Stimulated activated effector memory CD8-positive, alpha-beta T cell treated with anti-CD3 and anti-CD28 coated beads, Interleukin-12 subunit alpha, Interleukin-12 subunit beta, amount 100 ng/mL, for 72 hours (primary cell): ENCODE measurements at regions not wholly inside any gene's neighbourhood (a gene's known extent, or its start where the extent isn't known, plus 50 kb on each side); places are given as distances from the start of the nearest gene placed in this dataset.

Experiments used
- ATAC-seq: fragments of 150-1000 bp; cut with Tn5 transposase; 2 replicates; pipeline ENCODE4 v1.10.0; 2021
- DNase-seq, 2 donors: peaks; one replicate each; pipeline ENCODE4 v3.0.0; 2021 to 2022; ENCODE audit warnings: low spot score in 2 of 2
- H3K27ac Mint-ChIP-seq: one replicate; pipeline ENCODE4 v1.8.0; 2022; ENCODE audit warnings: mild to moderate bottlenecking, mixed read lengths
- H3K36me3 Mint-ChIP-seq: one replicate; pipeline ENCODE4 v1.8.0; 2022; ENCODE audit warnings: mild to moderate bottlenecking, mixed read lengths
- H3K4me1 Mint-ChIP-seq: one replicate; pipeline ENCODE4 v1.8.0; 2022; ENCODE audit warnings: mixed read lengths
- H3K4me3 Mint-ChIP-seq: one replicate; pipeline ENCODE4 v1.8.0; 2022; ENCODE audit warnings: mild to moderate bottlenecking, mixed read lengths
- H3K9me3 Mint-ChIP-seq: one replicate; pipeline ENCODE4 v1.8.0; 2022; ENCODE audit warnings: mixed read lengths

DNA sequence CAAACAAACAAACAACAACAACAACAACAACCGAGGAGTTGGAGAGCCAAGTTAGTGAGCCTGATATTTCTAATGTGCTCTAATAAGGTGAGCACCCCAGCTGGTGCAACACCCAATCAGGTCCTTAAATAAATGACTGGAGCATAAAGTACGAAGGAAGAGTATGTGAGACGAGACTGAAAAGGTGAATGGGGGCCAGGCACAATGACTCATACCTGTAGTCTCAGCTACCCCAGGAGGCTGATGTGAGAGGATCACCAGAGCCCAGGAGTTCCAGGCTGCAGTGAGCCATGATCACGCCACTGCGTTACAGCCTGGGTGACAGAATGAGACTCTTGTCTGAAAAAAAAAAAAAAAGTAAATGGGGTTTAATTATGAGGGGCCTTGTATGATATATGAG is 152.0 kb upstream of the ZRANB2 start:
- no peak for ATAC-seq
- DNase-seq, result no peak
- Mint-ChIP-seq H3K9me3 (peaks cover 26% of the 10 kb centered on the region), H3K4me3 (no peak overlapping the region), H3K36me3 (no peaks in the 10 kb centered on the region), H3K27ac (no peak overlapping the region), H3K4me1 (no peaks in the 10 kb centered on the region)

DNA sequence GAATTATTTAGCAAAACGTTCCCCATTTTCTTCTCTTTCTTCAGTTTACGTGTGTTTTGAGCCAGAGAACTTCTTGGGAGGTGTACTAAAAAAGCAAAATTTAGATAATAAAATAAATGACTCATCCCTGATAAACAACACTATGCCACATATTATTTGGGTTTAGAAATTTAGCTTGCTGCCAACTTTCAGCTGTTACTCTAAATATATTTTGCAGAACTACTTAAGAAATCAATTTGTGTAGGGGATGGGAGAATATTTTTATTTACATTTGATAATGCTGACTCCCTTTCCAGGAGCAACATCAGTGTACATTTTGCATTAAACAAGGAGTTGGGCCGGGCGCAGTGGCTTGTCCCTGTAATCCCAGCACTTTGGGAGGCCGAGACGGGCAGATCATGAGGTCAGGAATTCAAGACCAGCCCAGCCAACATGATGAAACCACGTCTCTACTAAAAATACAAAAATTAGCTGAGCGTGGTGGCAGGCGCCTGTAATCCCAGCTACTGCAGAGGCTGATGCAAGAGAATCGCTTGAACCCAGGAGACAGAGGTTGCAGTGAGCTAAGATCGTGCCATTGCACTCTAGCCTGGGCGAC is 151.4 kb upstream of the ZRANB2 start:
- ATAC-seq (no peak), DNase-seq (no peak)
- no peak overlapping the region for H3K4me3 Mint-ChIP-seq
- H3K4me1 Mint-ChIP-seq, result no peaks in the 10 kb centered on the region
- H3K27ac Mint-ChIP-seq, result no peak overlapping the region
- H3K36me3 Mint-ChIP-seq, result no peaks in the 10 kb centered on the region
- H3K9me3 Mint-ChIP-seq, result peaks cover 26% of the 10 kb centered on the region

DNA sequence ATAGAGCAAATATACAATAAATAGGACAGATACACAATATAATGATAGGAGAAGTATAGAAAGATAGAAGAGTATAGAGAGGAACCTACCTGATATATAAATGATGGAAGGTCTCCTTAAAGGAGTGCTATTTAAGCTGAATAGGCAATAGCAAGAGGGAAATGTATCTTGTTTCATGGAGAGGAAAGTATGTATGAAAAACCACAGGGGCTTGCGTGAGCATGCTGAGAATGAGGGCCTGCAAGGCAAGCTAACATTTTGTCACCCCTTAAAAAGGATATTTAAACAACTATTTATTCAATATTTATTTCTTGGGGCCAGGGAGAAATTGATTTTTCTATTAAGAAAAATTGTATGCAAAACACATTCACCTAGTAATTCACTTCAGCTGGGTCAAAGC is 150.9 kb upstream of the ZRANB2 start:
- no peak overlapping the region for H3K4me3 Mint-ChIP-seq
- no peaks in the 10 kb centered on the region for H3K4me1 Mint-ChIP-seq
- H3K27ac Mint-ChIP-seq, result no peak overlapping the region
- no peaks in the 10 kb centered on the region for H3K36me3 Mint-ChIP-seq
- DNase-seq (no peak), ATAC-seq (no peak)
- H3K9me3 Mint-ChIP-seq, result peaks cover 26% of the 10 kb centered on the region

DNA sequence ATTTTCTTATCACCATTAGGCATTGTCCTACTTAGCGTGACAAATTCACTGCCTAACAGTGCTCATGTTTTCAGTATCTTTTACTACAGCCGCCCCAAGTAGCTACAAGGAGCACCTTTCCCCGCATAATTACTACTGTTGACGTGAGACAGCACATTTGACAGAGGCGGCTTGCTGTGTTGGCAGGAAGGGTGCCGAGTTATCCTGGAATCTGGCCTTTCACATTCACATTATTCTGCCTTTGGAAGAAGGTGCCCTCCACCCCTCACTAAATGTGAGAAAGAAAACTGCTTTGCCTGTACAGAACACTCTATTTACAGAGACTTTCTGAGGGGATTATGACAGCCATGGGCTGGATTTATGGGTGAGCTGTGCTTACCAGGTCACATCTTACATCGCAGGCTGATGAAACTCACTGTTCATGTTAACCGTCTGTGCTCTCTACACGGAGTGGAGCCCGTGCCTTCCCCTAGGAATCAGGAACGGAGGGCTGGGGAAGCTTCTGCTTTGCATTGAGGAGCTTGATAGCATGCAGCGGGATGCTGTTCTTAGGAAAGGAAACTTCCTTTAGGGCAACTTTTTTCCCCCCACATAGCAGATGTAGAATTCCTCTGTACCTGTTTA is 148.0 kb upstream of the ZRANB2 start:
- H3K4me1 Mint-ChIP-seq, result no peaks in the 10 kb centered on the region
- no peak for DNase-seq
- no peak overlapping the region for H3K27ac Mint-ChIP-seq
- no peaks in the 10 kb centered on the region for H3K36me3 Mint-ChIP-seq
- no peak for ATAC-seq
- peaks cover 27% of the 10 kb centered on the region for H3K9me3 Mint-ChIP-seq
- no peak overlapping the region for H3K4me3 Mint-ChIP-seq

DNA sequence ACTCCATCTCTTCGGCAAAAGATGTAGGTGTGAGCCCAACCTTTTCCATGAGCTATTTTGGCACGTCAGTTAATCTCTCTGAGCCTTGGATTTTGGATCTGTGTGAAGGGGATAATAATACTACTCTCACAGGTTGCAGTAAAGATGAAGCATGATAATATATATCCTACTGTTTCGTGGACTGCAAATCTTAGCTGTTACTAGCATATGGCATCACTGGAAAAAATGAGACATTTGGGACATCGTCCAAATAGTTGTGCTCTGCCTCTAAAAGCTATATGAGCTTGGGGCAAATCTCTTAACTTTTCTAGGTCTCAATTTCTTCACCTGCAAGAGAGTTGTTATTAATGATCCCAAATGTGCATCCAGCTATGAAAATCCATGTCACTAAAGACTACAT is 147.4 kb upstream of the ZRANB2 start:
- H3K4me3 Mint-ChIP-seq, result no peak overlapping the region
- H3K4me1 Mint-ChIP-seq, result no peaks in the 10 kb centered on the region
- H3K27ac Mint-ChIP-seq, result no peak overlapping the region
- peaks cover 28% of the 10 kb centered on the region for H3K9me3 Mint-ChIP-seq
- ATAC-seq (no peak), DNase-seq (no peak)
- H3K36me3 Mint-ChIP-seq, result no peaks in the 10 kb centered on the region

DNA sequence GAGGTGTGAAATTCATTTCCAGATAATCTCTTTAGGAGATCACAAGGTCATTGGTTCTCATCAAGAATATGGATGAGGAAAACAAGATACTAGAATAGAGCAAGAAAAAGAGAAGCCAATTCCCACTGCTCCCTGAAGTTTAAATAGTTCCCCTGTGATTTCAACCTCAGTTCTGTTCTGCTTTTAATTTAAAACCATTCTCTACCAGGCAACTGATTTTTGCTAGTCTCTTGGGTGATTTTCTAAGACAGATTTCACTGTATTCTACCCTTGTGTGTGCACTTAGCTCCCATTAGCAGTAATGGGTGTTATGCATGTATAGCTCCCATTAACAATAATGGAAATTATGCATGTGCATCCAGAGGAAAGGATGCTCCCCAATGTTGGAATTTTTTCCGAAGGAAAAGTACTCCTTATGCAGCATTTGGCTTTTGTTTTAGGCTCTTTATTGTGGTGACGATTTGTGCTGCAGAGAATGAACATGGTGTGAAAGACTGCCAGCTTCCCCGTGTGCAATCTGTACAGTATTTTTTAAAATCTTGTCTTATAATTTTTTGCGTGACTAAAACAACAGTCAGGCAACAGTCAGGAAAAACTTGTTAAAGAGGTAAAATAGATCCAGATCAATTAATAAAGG is 144.0 kb upstream of the ZRANB2 start:
- ATAC-seq, result no peak
- no peaks in the 10 kb centered on the region for H3K36me3 Mint-ChIP-seq
- H3K4me1 Mint-ChIP-seq, result no peaks in the 10 kb centered on the region
- H3K4me3 Mint-ChIP-seq, result no peak overlapping the region
- DNase-seq, result no peak
- peaks cover 12% of the 10 kb centered on the region for H3K9me3 Mint-ChIP-seq
- H3K27ac Mint-ChIP-seq, result no peak overlapping the region

DNA sequence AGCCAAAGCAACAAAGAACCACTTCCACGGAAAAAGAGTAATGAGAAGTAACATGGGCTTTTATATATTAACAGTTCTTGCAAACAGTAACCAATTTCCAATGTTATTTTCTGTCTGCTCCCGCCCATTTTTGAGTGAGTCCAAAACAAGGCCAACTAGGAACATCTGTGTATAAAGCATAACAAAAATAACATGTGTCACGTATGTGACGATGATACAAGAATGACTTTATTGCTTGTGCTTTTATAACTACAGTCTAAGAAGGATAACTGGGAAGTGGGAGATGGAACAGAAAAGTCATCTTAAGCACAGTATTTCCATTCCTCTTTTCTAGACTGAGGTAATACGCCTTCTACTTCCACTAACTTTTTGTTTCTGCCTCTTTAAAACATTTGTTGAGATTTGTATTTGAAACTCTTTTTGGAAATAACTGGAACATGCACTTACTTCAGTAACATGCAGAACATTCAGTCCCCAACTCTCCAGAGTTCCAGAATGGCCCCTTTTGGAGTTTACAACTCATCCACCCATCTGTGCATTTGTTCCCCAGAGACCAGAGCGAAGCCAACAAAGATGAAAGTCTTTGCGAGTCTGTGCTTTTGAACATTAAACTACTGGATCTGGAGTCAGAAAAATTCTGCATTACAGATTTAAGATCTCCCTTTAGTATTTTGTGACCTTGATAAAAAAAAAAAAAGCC is 143.0 kb upstream of the ZRANB2 start:
- Mint-ChIP-seq H3K27ac (no peak overlapping the region), H3K4me3 (no peak overlapping the region), H3K4me1 (no peaks in the 10 kb centered on the region), H3K36me3 (no peaks in the 10 kb centered on the region), H3K9me3 (peaks cover 11% of the 10 kb centered on the region)
- no peak for ATAC-seq
- DNase-seq, result no peak

DNA sequence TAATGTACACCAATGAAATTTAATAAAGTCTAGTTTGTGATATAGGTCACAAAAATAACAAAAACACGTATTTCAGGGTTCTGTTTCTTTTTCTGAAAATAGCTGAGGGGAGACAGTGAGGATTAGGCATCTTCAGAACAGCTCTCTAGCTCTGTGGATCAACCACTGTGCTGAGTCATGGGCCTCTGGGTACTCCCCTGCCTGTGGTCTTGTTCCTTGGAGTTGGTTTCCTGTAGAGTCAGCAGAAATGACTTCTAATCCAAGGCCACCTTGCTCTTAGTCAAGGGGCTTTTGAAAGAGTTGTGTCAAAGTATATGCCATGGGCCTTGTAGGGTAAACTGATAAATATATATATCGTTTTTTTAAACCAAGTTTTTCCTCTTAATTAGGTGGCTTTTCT is 141.8 kb upstream of the ZRANB2 start:
- H3K27ac Mint-ChIP-seq, result no peak overlapping the region
- DNase-seq (no peak), ATAC-seq (no peak)
- H3K4me3 Mint-ChIP-seq, result no peak overlapping the region
- peaks cover 11% of the 10 kb centered on the region for H3K9me3 Mint-ChIP-seq
- H3K4me1 Mint-ChIP-seq, result no peaks in the 10 kb centered on the region
- no peaks in the 10 kb centered on the region for H3K36me3 Mint-ChIP-seq

DNA sequence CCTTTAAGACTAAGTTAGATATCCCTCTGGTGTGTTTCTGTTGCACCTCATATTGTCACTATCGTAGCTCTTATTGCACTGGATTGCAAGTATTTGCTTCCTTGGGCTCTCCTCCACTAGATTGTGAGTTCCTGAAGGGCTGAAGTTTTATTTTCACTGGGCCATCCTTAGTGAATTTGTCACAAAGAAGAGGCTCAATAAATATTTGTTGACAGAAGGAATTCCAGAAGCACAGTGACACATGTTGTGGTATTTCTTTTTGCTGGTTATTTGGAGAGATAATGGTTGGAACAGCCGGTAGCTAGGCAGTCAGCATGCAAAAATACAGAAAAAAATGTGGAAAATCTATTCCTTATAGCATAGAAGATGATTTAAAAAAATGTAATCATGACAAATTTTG is 129.9 kb upstream of the ZRANB2 start:
- Mint-ChIP-seq H3K36me3 (no peaks in the 10 kb centered on the region), H3K27ac (no peak overlapping the region), H3K4me1 (no peaks in the 10 kb centered on the region), H3K4me3 (no peak overlapping the region), H3K9me3 (peaks cover 10% of the 10 kb centered on the region)
- DNase-seq (no peak), ATAC-seq (no peak)

DNA sequence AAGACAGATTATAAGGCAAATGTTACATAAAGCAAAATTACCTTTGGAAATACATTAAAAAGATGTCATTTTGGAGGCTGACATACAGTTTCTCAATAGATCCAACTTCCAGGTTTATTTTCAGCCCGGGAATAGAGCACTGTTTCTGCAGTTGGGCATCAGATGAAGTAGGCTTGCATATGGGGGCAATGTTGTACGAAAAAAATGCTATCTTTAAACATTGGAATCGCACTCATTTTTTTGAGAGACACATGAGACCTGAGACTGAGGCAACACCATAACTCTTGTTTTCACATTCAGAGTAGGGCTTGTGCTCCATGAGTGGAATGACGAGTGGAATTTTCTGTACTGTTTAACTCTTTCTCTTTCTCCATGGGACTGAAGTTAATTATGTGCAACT is 122.4 kb upstream of the ZRANB2 start:
- no peaks in the 10 kb centered on the region for H3K4me1 Mint-ChIP-seq
- H3K9me3 Mint-ChIP-seq, result peaks cover 24% of the 10 kb centered on the region
- no peak overlapping the region for H3K4me3 Mint-ChIP-seq
- DNase-seq (no peak), ATAC-seq (no peak)
- H3K36me3 Mint-ChIP-seq, result no peaks in the 10 kb centered on the region
- no peak overlapping the region for H3K27ac Mint-ChIP-seq

DNA sequence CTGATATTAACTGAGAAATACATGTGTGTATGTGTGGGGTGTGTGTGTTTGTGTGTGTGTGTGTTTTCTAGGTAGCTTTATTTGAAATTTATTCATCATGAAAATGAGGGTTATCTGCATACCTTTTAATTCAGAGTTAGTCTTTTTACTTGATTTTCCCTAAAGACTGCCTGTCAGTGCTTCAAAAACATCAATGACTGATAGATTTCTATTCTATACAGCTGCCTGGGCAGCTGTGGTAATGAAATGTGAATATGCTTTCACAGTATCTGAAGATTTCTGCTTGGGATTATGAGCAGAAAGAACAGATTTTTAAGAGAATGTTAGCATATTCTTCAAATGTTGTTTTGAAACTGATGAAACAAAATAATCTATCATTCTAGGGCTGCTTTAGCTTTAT is 119.7 kb upstream of the ZRANB2 start:
- H3K36me3 Mint-ChIP-seq, result no peaks in the 10 kb centered on the region
- no peak overlapping the region for H3K27ac Mint-ChIP-seq
- DNase-seq, result no peak
- no peaks in the 10 kb centered on the region for H3K4me1 Mint-ChIP-seq
- no peak overlapping the region for H3K4me3 Mint-ChIP-seq
- ATAC-seq, result no peak
- H3K9me3 Mint-ChIP-seq, result peaks cover 20% of the 10 kb centered on the region

DNA sequence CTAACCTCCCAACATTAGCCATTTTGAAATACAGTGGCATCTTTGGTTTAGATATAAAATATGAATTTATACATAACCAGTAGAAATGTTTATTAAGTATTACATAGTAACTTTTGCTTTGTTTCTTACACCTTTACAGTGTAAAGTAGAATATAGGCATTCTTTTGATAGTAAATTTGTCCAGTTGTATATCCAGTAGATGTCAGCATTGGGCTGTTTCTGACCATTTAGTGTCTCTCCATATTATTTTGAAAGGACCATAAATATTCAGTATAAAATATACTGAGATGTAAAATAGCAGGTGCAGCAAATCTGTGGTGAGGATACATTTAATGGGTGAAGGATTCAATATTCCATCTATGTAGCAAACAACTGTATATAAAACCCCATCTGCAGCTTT is 115.8 kb upstream of the ZRANB2 start:
- H3K4me3 Mint-ChIP-seq, result no peak overlapping the region
- no peaks in the 10 kb centered on the region for H3K4me1 Mint-ChIP-seq
- no peaks in the 10 kb centered on the region for H3K36me3 Mint-ChIP-seq
- H3K9me3 Mint-ChIP-seq, result peaks cover 17% of the 10 kb centered on the region
- ATAC-seq (no peak), DNase-seq (no peak)
- no peak overlapping the region for H3K27ac Mint-ChIP-seq

DNA sequence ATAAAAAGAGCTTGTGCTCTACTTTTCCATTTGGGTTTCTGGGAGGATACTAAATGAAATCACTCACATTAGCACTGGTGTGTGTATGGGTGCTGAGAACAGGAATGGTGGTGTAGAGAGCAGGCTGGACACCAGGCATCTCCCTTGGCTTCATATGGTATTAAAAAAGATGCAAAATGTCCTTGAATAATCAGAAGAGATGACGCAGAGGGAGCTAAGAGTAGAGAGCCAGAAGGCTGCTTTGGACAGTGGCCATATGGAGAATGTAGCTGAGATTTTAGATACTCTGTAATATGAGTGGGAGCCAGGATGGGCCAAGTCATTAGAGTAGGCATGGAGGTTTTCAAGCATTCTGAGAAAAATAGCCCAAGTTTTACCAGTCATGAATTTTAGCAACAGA is 112.3 kb upstream of the ZRANB2 start:
- Mint-ChIP-seq H3K4me3 (no peak overlapping the region), H3K36me3 (no peaks in the 10 kb centered on the region), H3K4me1 (no peaks in the 10 kb centered on the region), H3K9me3 (peaks cover 30% of the 10 kb centered on the region), H3K27ac (no peak overlapping the region)
- ATAC-seq (no peak), DNase-seq (no peak)

DNA sequence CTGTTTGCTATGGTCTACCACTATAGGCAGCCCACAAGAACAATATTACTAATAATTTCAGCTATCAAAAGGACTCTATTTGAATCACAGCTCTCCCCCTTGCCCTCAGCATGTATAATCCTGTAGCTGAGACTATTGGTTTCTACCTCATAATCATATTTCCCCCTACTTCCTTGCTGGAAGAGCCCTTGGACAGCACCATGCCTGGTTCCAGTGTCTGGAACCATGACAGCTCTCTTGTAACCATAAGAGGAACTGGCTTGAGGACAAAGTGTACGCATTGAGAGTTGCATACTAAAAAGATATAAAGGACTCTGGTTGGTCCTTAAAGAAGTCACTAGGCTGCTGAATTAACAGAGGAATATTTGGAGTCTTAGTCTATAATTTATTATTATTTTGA is 110.7 kb upstream of the ZRANB2 start:
- Mint-ChIP-seq H3K4me1 (no peaks in the 10 kb centered on the region), H3K36me3 (no peaks in the 10 kb centered on the region), H3K27ac (no peak overlapping the region), H3K4me3 (no peak overlapping the region), H3K9me3 (peaks cover 32% of the 10 kb centered on the region)
- ATAC-seq, result no peak
- DNase-seq, result no peak

DNA sequence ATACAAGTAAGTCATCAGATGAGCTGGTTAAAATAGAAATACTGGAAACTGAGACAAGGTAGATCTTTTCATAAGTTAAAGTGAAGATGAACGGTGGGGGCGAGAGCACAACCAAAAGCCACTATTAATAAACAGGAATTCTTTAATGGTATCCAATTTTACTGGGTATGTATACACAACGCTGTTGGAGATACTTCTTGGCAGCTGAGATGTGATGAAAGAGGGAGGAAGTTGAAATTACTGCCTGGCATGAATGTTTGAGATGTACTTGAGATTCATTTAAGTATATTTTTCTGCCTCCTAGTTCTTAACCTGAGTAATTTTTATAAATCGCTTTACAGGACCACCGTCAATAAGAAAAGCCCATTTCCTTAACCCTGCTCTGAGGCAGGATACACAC is 110.0 kb upstream of the ZRANB2 start:
- Mint-ChIP-seq H3K4me1 (no peaks in the 10 kb centered on the region), H3K27ac (no peak overlapping the region), H3K36me3 (no peaks in the 10 kb centered on the region), H3K9me3 (peaks cover 32% of the 10 kb centered on the region), H3K4me3 (no peak overlapping the region)
- ATAC-seq, result no peak
- DNase-seq, result no peak

DNA sequence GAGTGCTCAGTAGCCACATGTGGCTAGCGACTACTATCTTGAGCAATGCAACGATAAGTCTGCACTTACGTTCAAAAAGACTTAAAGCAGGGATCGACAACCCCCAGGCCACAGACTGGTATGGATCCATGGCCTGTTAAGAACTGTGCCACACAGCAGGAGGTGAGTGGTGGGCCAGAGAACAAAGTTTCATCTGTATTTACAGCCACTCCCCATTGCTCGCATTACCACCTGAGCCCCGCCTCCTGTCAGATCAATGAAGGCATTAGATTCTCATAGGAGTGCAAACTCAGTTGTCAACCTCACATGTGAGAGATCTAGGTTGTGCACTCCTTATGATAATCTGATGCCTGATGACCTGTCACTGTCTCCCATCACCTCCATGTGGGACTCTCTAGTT is 103.6 kb upstream of the ZRANB2 start:
- no peaks in the 10 kb centered on the region for H3K36me3 Mint-ChIP-seq
- ATAC-seq, result no peak
- no peak for DNase-seq
- H3K27ac Mint-ChIP-seq, result no peak overlapping the region
- no peaks in the 10 kb centered on the region for H3K4me1 Mint-ChIP-seq
- no peak overlapping the region for H3K4me3 Mint-ChIP-seq
- peaks cover 17% of the 10 kb centered on the region for H3K9me3 Mint-ChIP-seq
